ENCODE measurements at regions not wholly inside any gene's neighbourhood (a gene's known extent, or its start where the extent isn't known, plus 50 kb on each side); places are given as distances from the start of the nearest gene placed in this dataset.

DNA sequence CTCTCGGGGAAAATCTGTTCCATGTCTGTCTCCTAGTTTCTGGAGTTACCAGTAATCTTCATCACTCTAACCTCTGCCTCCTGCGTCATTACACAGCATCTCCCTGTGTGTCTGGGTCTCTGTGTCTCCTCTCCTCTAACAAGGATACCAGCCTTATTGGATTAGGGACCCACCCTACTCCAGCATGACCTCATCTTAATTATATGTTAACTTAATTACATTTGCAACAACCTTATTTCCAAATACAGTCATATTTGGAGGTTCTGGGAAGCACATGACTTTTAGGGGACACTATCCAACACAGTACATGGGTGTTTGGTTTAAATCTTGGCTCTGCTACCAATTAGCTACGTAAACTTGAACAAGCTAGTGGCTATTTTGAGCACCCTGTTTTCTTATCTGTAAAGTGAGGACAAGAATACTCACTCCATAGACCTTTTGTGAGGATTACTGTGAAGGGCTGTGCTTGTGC lies 83.9 kb upstream of the SGIP1 start:
- TF ChIP-seq, protein P1, sequence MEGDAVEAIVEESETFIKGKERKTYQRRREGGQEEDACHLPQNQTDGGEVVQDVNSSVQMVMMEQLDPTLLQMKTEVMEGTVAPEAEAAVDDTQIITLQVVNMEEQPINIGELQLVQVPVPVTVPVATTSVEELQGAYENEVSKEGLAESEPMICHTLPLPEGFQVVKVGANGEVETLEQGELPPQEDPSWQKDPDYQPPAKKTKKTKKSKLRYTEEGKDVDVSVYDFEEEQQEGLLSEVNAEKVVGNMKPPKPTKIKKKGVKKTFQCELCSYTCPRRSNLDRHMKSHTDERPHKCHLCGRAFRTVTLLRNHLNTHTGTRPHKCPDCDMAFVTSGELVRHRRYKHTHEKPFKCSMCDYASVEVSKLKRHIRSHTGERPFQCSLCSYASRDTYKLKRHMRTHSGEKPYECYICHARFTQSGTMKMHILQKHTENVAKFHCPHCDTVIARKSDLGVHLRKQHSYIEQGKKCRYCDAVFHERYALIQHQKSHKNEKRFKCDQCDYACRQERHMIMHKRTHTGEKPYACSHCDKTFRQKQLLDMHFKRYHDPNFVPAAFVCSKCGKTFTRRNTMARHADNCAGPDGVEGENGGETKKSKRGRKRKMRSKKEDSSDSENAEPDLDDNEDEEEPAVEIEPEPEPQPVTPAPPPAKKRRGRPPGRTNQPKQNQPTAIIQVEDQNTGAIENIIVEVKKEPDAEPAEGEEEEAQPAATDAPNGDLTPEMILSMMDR (conservative IDR thresholded peaks at IDR 0.05; ENCODE audit: low read length) = no peak
- no peak for TF ChIP-seq EZH2phosphoT487 (IDR thresholded peaks at IDR 0.05; ENCODE audit: borderline replicate concordance, low read depth, low read length)
